H1 (cell line): ENCODE measurements at regions not wholly inside any gene's neighbourhood (a gene's known extent, or its start where the extent isn't known, plus 50 kb on each side); places are given as distances from the start of the nearest gene placed in this dataset.

Experiments
- CTCF ChIA-PET: fragments of 300-600 bp; sonication (Branson Sonifier 250); formaldehyde crosslinking; loops from one replicate; lab custom pipeline; 2021; ENCODE audit not compliant: partially characterized antibody; lab: Charles Lee
- POLR2A ChIA-PET: fragments of 300-600 bp; sonication (Branson Sonifier 250); formaldehyde crosslinking; loops from one replicate; lab custom pipeline; 2021; ENCODE audit warnings: inconsistent platforms; ENCODE audit not compliant: partially characterized antibody; lab: Charles Lee
- DNase-seq, 2 experiments: peaks; one replicate each; pipeline versions ENCODE4 v3.0.0 to v3.0.0-alpha.2; 2010 to 2022; ENCODE audit warnings: low spot score in 2 of 2, low read depth in 1 of 2, mixed read lengths in 1 of 2
- FAIRE-seq: peaks from 2 replicates; lab custom pipeline; 2011; peaks lifted over from hg19 to GRCh38; lab: Jason Lieb, UNC
- H2AFZ ChIP-seq: 2 replicates; pipeline ENCODE4 v1.8.1; 2012; ENCODE audit warnings: low read length, inconsistent platforms
- H2AK5ac ChIP-seq: 2 replicates; pipeline ENCODE4 v1.6.1; 2013; ENCODE audit warnings: low read depth, low read length
- H2BK120ac ChIP-seq: replicated peaks from 2 replicates; pipeline ENCODE3; 2013; ENCODE audit warnings: low read depth, low read length, inconsistent platforms
- H2BK12ac ChIP-seq: 2 replicates; pipeline ENCODE4 v1.6.1; 2013; ENCODE audit warnings: low read depth, low read length
- H2BK15ac ChIP-seq: 2 replicates; pipeline ENCODE4 v1.6.1; 2013; ENCODE audit warnings: low read length
- H2BK20ac ChIP-seq: 2 replicates; pipeline ENCODE4 v1.6.1; 2013; ENCODE audit warnings: low read length
- H2BK5ac ChIP-seq: 2 replicates; pipeline ENCODE4 v1.6.1; 2013; ENCODE audit warnings: low read depth, low read length
- H3K14ac ChIP-seq: 2 replicates; pipeline ENCODE4 v1.6.1; 2013; ENCODE audit warnings: inconsistent platforms; ENCODE audit not compliant: insufficient read length
- H3K18ac ChIP-seq: 2 replicates; pipeline ENCODE4 v1.6.1; 2013; ENCODE audit warnings: low read length; ENCODE audit errors: extremely low read depth
- H3K23ac ChIP-seq: 2 replicates; pipeline ENCODE4 v1.6.1; 2013; ENCODE audit warnings: inconsistent platforms; ENCODE audit not compliant: insufficient read length
- H3K23me2 ChIP-seq: 2 replicates; pipeline ENCODE4 v1.6.1; 2013; ENCODE audit warnings: low read depth, low read length
- H3K27ac ChIP-seq: 2 replicates; pipeline ENCODE4 v1.6.1; 2011; ENCODE audit warnings: low read depth, low read length, inconsistent platforms
- H3K27me3 ChIP-seq, 4 experiments: replicated peaks in 1 of 4; 1 replicate in 1 of 4; 2 replicates in 3 of 4; pipeline versions ENCODE4 v1.6.1 to v1.8.1; 2011 to 2013; ENCODE audit warnings: low read length in 3 of 4, mild to moderate bottlenecking in 3 of 4, inconsistent platforms in 2 of 4, mixed read lengths in 2 of 4, moderate library complexity in 1 of 4; ENCODE audit not compliant: control insufficient read depth in 3 of 4, insufficient read depth in 3 of 4; ENCODE audit errors: extremely low read depth in 1 of 4
- H3K36me3 ChIP-seq, 4 experiments: 2 replicates each; pipeline versions ENCODE4 v1.6.1 to v1.8.1; 2011 to 2013; ENCODE audit warnings: mild to moderate bottlenecking in 4 of 4, low read length in 3 of 4, moderate library complexity in 2 of 4, control low read depth in 1 of 4, inconsistent platforms in 1 of 4; ENCODE audit not compliant: insufficient read depth in 4 of 4, control insufficient read depth in 2 of 4
- H3K4ac ChIP-seq: replicated peaks from 2 replicates; pipeline ENCODE3; 2013; ENCODE audit warnings: low read length, low read depth, mixed read lengths, inconsistent platforms; ENCODE audit not compliant: insufficient read length
- H3K4me1 ChIP-seq, 4 experiments: replicated peaks in 1 of 4; 1 replicate in 1 of 4; 2 replicates in 3 of 4; pipeline versions ENCODE4 v1.6.1 to v1.8.1; 2011 to 2013; ENCODE audit warnings: low read length in 3 of 4, inconsistent platforms in 2 of 4, mixed read lengths in 1 of 4; ENCODE audit not compliant: insufficient read depth in 4 of 4, control insufficient read depth in 3 of 4
- H3K4me2 ChIP-seq, 2 experiments: 2 replicates each; pipeline versions ENCODE4 v1.6.1 to v1.8.1; 2011 to 2013; ENCODE audit warnings: low read depth in 2 of 2, low read length in 2 of 2, control low read depth in 1 of 2, inconsistent platforms in 1 of 2, mild to moderate bottlenecking in 1 of 2; ENCODE audit not compliant: insufficient read depth in 1 of 2
- H3K4me3 ChIP-seq, 4 experiments: fragments of 200-600, 300-600 bp in 1 of 4; sonication (generic), shearing (Covaris generic), sonication (Bioruptor Twin) in 1 of 4; 2 replicates each; pipeline versions ENCODE4 v1.5.1 to v1.8.1; 2011 to 2016; ENCODE audit warnings: low read length in 4 of 4, low read depth in 3 of 4, control low read depth in 2 of 4, inconsistent platforms in 2 of 4, mild to moderate bottlenecking in 2 of 4, mixed read lengths in 1 of 4, moderate library complexity in 1 of 4; ENCODE audit not compliant: insufficient read depth in 2 of 4; ENCODE audit errors: extremely low read depth in 1 of 4
- H3K56ac ChIP-seq: replicated peaks from 2 replicates; pipeline ENCODE3; 2013; ENCODE audit warnings: low read depth, mild to moderate bottlenecking, mixed read lengths, low read length, inconsistent platforms; ENCODE audit not compliant: insufficient read length
- H3K79me1 ChIP-seq: 2 replicates; pipeline ENCODE4 v1.6.1; 2013; ENCODE audit warnings: low read depth, low read length, control low read depth
- H3K79me2 ChIP-seq, 2 experiments: 2 replicates each; pipeline versions ENCODE4 v1.6.1 to v1.8.1; 2012 to 2013; ENCODE audit warnings: low read length in 2 of 2, mild to moderate bottlenecking in 2 of 2, inconsistent platforms in 1 of 2; ENCODE audit not compliant: insufficient read depth in 2 of 2, control insufficient read depth in 1 of 2
- H3K9ac ChIP-seq, 4 experiments: replicated peaks in 1 of 4; 1 replicate in 1 of 4; 2 replicates in 3 of 4; pipeline versions ENCODE4 v1.6.1 to v1.8.1; 2011 to 2013; ENCODE audit warnings: low read depth in 3 of 4, low read length in 3 of 4, control low read depth in 2 of 4, mild to moderate bottlenecking in 2 of 4, moderate library complexity in 2 of 4, inconsistent platforms in 1 of 4; ENCODE audit errors: extremely low read depth in 1 of 4
- H3K9me3 ChIP-seq, 2 experiments: 2 replicates each; pipeline versions ENCODE4 v1.6.1 to v1.8.1; 2012 to 2013; ENCODE audit warnings: mild to moderate bottlenecking in 2 of 2, moderate library complexity in 2 of 2, control low read depth in 1 of 2, inconsistent platforms in 1 of 2, low read depth in 1 of 2, low read length in 1 of 2, mixed read lengths in 1 of 2; ENCODE audit not compliant: insufficient read depth in 2 of 2
- H4K20me1 ChIP-seq, 2 experiments: replicated peaks in 1 of 2; 2 replicates each; pipeline versions ENCODE3 to v1.8.1; 2011 to 2013; ENCODE audit warnings: inconsistent platforms in 2 of 2, low read length in 2 of 2, mild to moderate bottlenecking in 1 of 2; ENCODE audit not compliant: insufficient read depth in 2 of 2, control insufficient read depth in 1 of 2
- H4K5ac ChIP-seq: 2 replicates; pipeline ENCODE4 v1.6.1; 2013; ENCODE audit warnings: low read length, low read depth, mixed read lengths, inconsistent platforms; ENCODE audit not compliant: insufficient read length
- H4K8ac ChIP-seq: 2 replicates; pipeline ENCODE4 v1.8.0; 2013; ENCODE audit warnings: mild to moderate bottlenecking, moderate library complexity, low read length, inconsistent platforms; ENCODE audit not compliant: insufficient read depth; ENCODE audit errors: extremely low read depth
- H4K91ac ChIP-seq: replicated peaks from 2 replicates; pipeline ENCODE3; 2013; ENCODE audit warnings: low read length, mixed read lengths, inconsistent platforms; ENCODE audit not compliant: insufficient read length
- CBX5 ChIP-seq: fragments of 300-800, 300-1000 bp; sonication (generic); IDR thresholded peaks from 2 replicates; pipeline ENCODE4 v1.7.1; 2016; ENCODE audit warnings: antibody characterized with exemption, low read length, low read depth
- JUN ChIP-seq: IDR thresholded peaks from 2 replicates; pipeline ENCODE4 v1.6.1; 2011; ENCODE audit warnings: low read depth, mild to moderate bottlenecking, improper control_type of control experiment, low read length
- KDM1A ChIP-seq: fragments of 200-600, 300-600 bp; sonication (generic); IDR thresholded peaks from 2 replicates; pipeline ENCODE4 v1.7.1; 2016; ENCODE audit warnings: mild to moderate bottlenecking, low read length, borderline replicate concordance
- KDM5A ChIP-seq: fragments of 200-600 bp; IDR thresholded peaks from 2 replicates; pipeline ENCODE4 v1.7.1; 2012; ENCODE audit warnings: mild to moderate bottlenecking, low read length, inconsistent platforms, mixed read lengths
- PHF8 ChIP-seq: fragments of 200-600 bp; sonication (generic); conservative IDR thresholded peaks from 2 replicates; pipeline ENCODE4 v1.7.1; 2012; ENCODE audit warnings: low read depth, mild to moderate bottlenecking, inconsistent platforms, low read length, moderate library complexity
- RXRA ChIP-seq: IDR thresholded peaks from 2 replicates; pipeline ENCODE4 v1.6.1; 2011; ENCODE audit warnings: low read depth, mild to moderate bottlenecking, low read length, moderate library complexity; ENCODE audit not compliant: insufficient read depth
- SAP30 ChIP-seq: fragments of 300-600 bp; sonication (generic); IDR thresholded peaks from 2 replicates; pipeline ENCODE4 v1.7.1; 2012; ENCODE audit warnings: low read length, moderate library complexity, mild to moderate bottlenecking, inconsistent platforms; ENCODE audit not compliant: insufficient read depth, insufficient replicate concordance
- SUZ12 ChIP-seq: fragments of 200-600 bp; sonication (generic); IDR thresholded peaks from 2 replicates; pipeline ENCODE4 v1.6.1; 2012; ENCODE audit warnings: mild to moderate bottlenecking, inconsistent platforms, low read length, moderate library complexity, mixed read lengths
- WGBS, 2 experiments: shearing (Covaris generic) in 1 of 2; methylation state at CpG; one replicate each; pipeline versions ENCODE4 v1.1.6 to v1.1.7; 2013 to 2015; ENCODE audit warnings: low lambda C conversion rate in 2 of 2, mixed read lengths in 2 of 2, inconsistent platforms in 1 of 2, low coverage in 1 of 2, missing lambda C conversion rate in 1 of 2; ENCODE audit not compliant: insufficient replicate concordance in 2 of 2, insufficient coverage in 1 of 2, insufficient read length in 1 of 2; ENCODE audit errors: extremely low coverage in 1 of 2, missing lambda C conversion rate in 1 of 2; 5-methylcytosine and 5-hydroxymethylcytosine counted together
- TF ChIP-seq, protein P1 (sequence below): IDR thresholded peaks from 2 replicates; pipeline ENCODE4 v1.6.1; 2011; ENCODE audit warnings: low read length, improper control_type of control experiment
- TF ChIP-seq, protein P2 (sequence below): IDR thresholded peaks from 2 replicates; pipeline ENCODE4 v1.6.1; 2012; ENCODE audit warnings: inconsistent platforms
- TF ChIP-seq, protein P3 (sequence below): IDR thresholded peaks from 2 replicates; pipeline ENCODE4 v1.6.1; 2011; ENCODE audit warnings: low read depth, mild to moderate bottlenecking, low read length; ENCODE audit not compliant: insufficient read depth

DNA sequence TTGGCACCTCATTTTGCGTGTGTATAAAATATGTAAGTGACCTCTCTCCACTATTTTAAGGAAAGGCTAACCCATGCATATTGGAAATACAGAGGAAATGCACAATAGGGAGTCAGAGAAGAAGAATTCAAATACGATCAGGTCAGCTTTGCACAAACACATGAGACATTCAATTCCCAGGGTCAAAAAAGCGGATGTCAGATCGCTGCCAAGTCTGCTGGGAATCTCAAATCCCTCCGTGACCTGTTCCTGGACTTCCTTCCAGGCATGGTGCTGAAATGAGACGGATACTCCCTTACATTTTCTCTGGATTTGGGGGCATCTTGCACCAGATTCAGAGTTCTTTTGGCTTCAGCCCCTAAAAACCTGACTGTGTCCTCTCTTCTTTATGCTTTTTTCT lies 91.9 kb upstream of the PRKCQ start:
- FAIRE-seq, result no peak
- TF ChIP-seq, protein P1, sequence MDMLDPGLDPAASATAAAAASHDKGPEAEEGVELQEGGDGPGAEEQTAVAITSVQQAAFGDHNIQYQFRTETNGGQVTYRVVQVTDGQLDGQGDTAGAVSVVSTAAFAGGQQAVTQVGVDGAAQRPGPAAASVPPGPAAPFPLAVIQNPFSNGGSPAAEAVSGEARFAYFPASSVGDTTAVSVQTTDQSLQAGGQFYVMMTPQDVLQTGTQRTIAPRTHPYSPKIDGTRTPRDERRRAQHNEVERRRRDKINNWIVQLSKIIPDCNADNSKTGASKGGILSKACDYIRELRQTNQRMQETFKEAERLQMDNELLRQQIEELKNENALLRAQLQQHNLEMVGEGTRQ, result no peak
- TF ChIP-seq PHF8 (no peak), KDM1A (no peak), KDM5A (no peak), SAP30 (no peak), CBX5 (no peak), JUN (no peak), RXRA (no peak), SUZ12 (no peak)
- TF ChIP-seq, protein P2, sequence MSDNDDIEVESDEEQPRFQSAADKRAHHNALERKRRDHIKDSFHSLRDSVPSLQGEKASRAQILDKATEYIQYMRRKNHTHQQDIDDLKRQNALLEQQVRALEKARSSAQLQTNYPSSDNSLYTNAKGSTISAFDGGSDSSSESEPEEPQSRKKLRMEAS, result no peak
- TF ChIP-seq, protein P3, sequence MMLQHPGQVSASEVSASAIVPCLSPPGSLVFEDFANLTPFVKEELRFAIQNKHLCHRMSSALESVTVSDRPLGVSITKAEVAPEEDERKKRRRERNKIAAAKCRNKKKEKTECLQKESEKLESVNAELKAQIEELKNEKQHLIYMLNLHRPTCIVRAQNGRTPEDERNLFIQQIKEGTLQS, result no peak
- no peak overlapping the region for H2BK120ac ChIP-seq
- POLR2A ChIA-PET, result no interaction called here
- no peak overlapping the region for H3K4me3 ChIP-seq
- no peaks in the 10 kb centered on the region for H3K27me3 ChIP-seq
- no peak overlapping the region for H3K18ac ChIP-seq
- H3K14ac ChIP-seq, result no peak overlapping the region
- H3K36me3 ChIP-seq, result no peaks in the 10 kb centered on the region
- H2BK15ac ChIP-seq, result no peak overlapping the region
- H3K9me3 ChIP-seq, result no peaks in the 10 kb centered on the region
- no peak overlapping the region; the same call in 1 of the 2 replicates for H2BK20ac ChIP-seq
- no peak overlapping the region for H4K5ac ChIP-seq
- no peaks in the 10 kb centered on the region for H3K23me2 ChIP-seq
- WGBS, 2 experiments, result 90% methylated on average over 6 of the region's 6 CpGs; no CpG with 5 or more reads in 1 of the 2 experiments
- no peak overlapping the region for H3K56ac ChIP-seq
- H3K4me1 ChIP-seq, result no peaks in the 10 kb centered on the region
- no peak overlapping the region; a peak in 1 of 7 replicates for H3K9ac ChIP-seq
- CTCF ChIA-PET, result interaction anchor here (0.6 to 2.2 kb wide), 5 partner anchors 17 to 323 kb away, joined by 3 to 8 read pairs (median 4); no protein-coding TSS in a partner anchor
- no peak overlapping the region for H3K27ac ChIP-seq
- no peak overlapping the region for H3K4me2 ChIP-seq
- H4K8ac ChIP-seq, result no peak overlapping the region
- H3K79me2 ChIP-seq, result no peaks in the 10 kb centered on the region
- H4K20me1 ChIP-seq, result no peaks in the 10 kb centered on the region
- no peak overlapping the region for H2BK5ac ChIP-seq
- H3K4ac ChIP-seq, result no peak overlapping the region
- H2AFZ ChIP-seq, result no peak overlapping the region
- no peaks in the 10 kb centered on the region for H3K79me1 ChIP-seq
- no peak for DNase-seq
- H3K23ac ChIP-seq, result no peak overlapping the region
- H2AK5ac ChIP-seq, result no peak overlapping the region
- H2BK12ac ChIP-seq, result no peak overlapping the region
- H4K91ac ChIP-seq, result no peak overlapping the region
